Heart left ventricle (tissue), 16 donors: ENCODE measurements at regions not wholly inside any gene's neighbourhood (a gene's known extent, or its start where the extent isn't known, plus 50 kb on each side); places are given as distances from the start of the nearest gene placed in this dataset.

Experiments
- ATAC-seq, 4 donors: fragments of 200-7000 bp; cut with Tn5 transposase; one replicate each; pipeline ENCODE4 v1.9.1; 2020 to 2022; ENCODE audit warnings: moderate library complexity in 4 of 4, mild to moderate bottlenecking in 3 of 4, moderate number of reproducible peaks in 1 of 4
- DNase-seq, 5 donors: peaks; one replicate each; pipeline ENCODE4 v3.0.0-alpha.2; 2020
- H3K27ac ChIP-seq, 12 donors: fragments of 200-600 bp; sonication (generic) in 4 of 12; one replicate each; pipeline versions ENCODE4 v1.5.0 to v1.8.0; 2016 to 2022; ENCODE audit warnings: mild to moderate bottlenecking in 2 of 12
- H3K27me3 ChIP-seq, 9 donors: fragments of 200-600 bp; sonication (generic) in 2 of 9; one replicate each; pipeline versions ENCODE4 v1.5.1 to v1.8.0; 2016 to 2022; ENCODE audit warnings: mild to moderate bottlenecking in 3 of 9
- H3K36me3 ChIP-seq, 9 donors: fragments of 200-600 bp; sonication (generic) in 2 of 9; one replicate each; pipeline versions ENCODE4 v1.5.0 to v1.8.0; 2018 to 2022; ENCODE audit warnings: mild to moderate bottlenecking in 2 of 9
- H3K4me1 ChIP-seq, 12 donors: fragments of 200-600 bp; sonication (generic) in 4 of 12; one replicate each; pipeline versions ENCODE4 v1.5.0 to v1.8.0; 2016 to 2022; ENCODE audit warnings: mild to moderate bottlenecking in 3 of 12
- H3K4me3 ChIP-seq, 12 donors: fragments of 200-600 bp; sonication (generic) in 4 of 12; one replicate each; pipeline versions ENCODE4 v1.5.0 to v1.8.0; 2017 to 2022; ENCODE audit warnings: mild to moderate bottlenecking in 9 of 12, moderate library complexity in 4 of 12
- H3K9me3 ChIP-seq, 12 donors: fragments of 200-600 bp; sonication (generic) in 4 of 12; one replicate each; pipeline versions ENCODE4 v1.5.0 to v1.8.0; 2016 to 2022; ENCODE audit warnings: mild to moderate bottlenecking in 1 of 12
- CTCF ChIP-seq, 12 donors: fragments of 200-600 bp; sonication (generic) in 4 of 12; IDR thresholded peaks; one replicate each; pipeline versions ENCODE4 v1.5.0 to v1.8.0; 2018 to 2022; ENCODE audit warnings: antibody characterized with exemption in 12 of 12, mild to moderate bottlenecking in 5 of 12
- POLR2A ChIP-seq, 2 donors: fragments of 450-650 bp; IDR thresholded peaks; one replicate each; pipeline ENCODE4 v1.6.1; 2017; ENCODE audit warnings: antibody characterized with exemption in 2 of 2, mild to moderate bottlenecking in 2 of 2, moderate library complexity in 2 of 2
- WGBS, 4 donors: extraction: QIAGEN DNeasy Blood & Tissue Kit in 2 of 4; methylation state at CpG; one replicate each; pipeline versions ENCODE4 v1.1.5 to v1.1.7; 2013 to 2018; 5-methylcytosine and 5-hydroxymethylcytosine counted together
- intact Hi-C, 10 donors: fragments of 100-400 bp; cut with DNase I; formaldehyde crosslinking; loops; one replicate each; pipeline versions ENCODE4 v1.11.1 to v1.14.2; 2022
- donor health status: ischemic (EF 13 %, LVEDD 7.1; RV severe dilation, severe dysfunction).
- donor health status: healthy with polysubstance abuse.
- donor health status: DM: no; HTN: yes; CAD: no.
- donor health status: DM: no; HTN: no; CAD: no.
- donor health status: ischemic (EF 25% LVEDD 6.9; RV normal size, moderate dysfunction).
- donor health status: ischemic (EF 25% LVEDD 5.7; RV mildly dilated, moderate dysfunction).
- donor health status: healthy.
- donor health status: DM: yes; HTN: yes; CAD: no.
- donor health status: ischemic (EF 35%, LVEDD 5.7; RV mildly dilated, moderate dysfunction).
- donor health status: nonischemic (EF 11% LVEDD 7.7; RV severe dilation, severe dysfunction).
- donor health status: DM: yes; HTN: yes; CAD: no.
- donor health status: PGD.
- donor health status: ischemic (EF 29% LVEDD 5.4; RV normal size, mild dysfunction).
- donor health status: nonischemic (EF 23%, LVEDD 6.1; RV moderate dilation, normal function).

DNA sequence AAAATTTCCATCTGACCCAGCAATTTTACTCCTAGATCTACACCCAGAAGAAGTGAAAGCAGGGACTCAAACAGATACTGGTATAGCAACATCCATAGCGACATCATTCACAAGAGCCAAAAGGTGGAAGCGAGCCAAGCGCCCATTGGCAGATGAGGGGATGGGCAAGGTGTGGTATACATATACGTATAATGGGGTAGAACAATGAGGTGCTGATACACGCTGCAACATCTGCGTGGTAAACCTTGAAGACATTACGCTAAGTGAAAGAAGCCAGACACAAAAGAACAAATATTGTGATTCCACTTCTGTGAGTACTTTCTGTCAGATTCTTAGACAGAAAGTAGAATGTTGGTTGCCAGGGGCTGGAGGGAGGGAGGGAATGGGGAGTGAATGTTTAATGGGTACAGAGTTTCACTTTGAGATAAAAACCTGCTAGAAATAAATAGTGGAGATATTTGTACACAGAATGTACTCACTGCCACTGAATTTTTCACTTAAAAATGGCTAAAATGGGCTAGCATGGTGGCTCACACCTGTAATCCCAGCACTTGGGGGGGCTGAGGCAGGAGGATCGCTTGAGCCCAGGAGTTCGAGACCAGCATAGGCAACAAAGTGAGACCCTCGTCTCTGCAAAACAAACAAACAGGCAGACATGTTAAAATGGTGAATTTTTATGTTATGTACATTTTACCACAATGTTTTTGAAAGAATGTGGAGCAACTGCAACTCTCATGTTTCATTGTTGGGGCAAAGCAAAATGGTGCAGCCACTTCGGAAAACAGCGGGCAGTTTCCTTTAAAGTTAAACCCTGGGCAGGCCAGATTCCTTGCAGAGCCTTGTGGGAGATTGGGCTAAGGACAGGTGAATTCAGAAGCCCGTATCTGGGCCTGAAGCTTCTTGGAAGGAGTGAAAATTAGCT is 103.4 kb upstream of the MYCN start:
- H3K4me1 ChIP-seq, result no peaks in the 10 kb centered on the region
- H3K4me3 ChIP-seq, result no peak overlapping the region
- ATAC-seq, result no peak
- TF ChIP-seq CTCF (IDR thresholded peaks at IDR 0.05) (no peak), POLR2A (IDR thresholded peaks at IDR 0.05) (no peak)
- no peaks in the 10 kb centered on the region for H3K9me3 ChIP-seq
- no peak for DNase-seq
- 94 to 96% (median 95%) methylated on average over 13 of the region's 13 CpGs for WGBS, 4 donors
- H3K36me3 ChIP-seq, result no peaks in the 10 kb centered on the region
- H3K27ac ChIP-seq, result no peak overlapping the region
- intact Hi-C loops, result no loop called here
- H3K27me3 ChIP-seq, result no peaks in the 10 kb centered on the region

DNA sequence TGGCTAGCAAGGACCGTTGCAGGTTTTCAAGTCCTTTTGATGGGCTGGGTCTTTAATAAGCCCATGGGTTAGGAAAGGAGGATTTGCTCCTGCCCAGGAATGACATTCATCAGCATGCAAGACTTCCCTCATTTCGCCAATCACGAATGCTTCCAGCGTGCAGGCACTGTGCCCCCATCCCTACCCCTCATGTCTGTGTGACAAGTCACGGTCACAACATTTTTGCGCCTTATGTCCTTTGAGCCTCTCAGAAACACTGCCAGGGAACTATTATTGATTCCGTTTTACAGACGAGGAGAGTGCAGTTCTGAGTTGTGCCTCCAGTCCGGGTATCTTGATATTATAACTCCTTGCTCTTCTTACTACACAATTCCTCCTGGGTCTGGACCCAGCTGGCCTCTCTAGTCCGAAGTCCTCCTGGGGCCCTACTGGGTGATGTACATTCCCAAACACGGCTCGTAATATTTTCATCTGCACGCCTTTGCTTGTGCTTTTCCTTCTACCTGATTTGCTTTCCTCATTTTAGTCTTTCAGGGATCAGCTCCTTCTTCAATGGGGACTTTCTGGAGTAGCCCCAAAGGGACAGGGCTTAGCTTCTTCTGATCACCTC is 101.8 kb upstream of the MYCN start:
- intact Hi-C loops, result no loop called here

DNA sequence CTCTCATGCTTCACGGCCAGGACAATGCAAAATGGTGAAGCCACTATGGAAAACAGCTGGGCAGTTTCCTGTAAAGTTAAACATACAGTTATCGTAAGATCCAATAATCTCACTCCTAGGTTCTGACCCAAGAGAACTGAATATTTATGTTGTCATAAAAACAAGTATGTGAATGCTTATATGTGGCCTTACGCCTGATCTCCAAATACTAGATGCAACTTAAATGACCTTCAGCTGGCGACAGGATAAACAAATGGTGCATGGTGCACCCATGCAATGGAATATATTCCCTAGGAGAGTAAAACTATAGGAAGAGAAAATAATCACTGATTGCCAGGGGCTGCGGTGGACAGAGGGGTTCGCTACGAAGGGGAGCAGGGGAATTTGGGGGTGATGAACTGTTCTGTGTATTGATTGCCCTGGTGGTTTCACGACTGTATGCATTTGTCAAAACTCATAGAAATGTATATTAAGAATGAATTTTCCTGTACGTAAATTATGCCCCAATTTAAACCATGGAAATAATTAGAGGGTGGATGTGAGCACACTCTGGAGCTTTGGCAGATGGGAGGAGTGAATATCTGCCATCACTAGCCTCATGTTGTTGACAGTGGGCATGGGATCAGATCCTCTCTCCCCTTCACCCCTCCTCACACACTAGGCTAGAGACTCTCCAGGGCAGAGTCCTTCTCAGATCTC is 100.8 kb upstream of the MYCN start:
- no peaks in the 10 kb centered on the region for H3K9me3 ChIP-seq

More for the DNA sequence above, 101.8 kb upstream of the MYCN start:
- no peak overlapping the region for H3K27ac ChIP-seq
- H3K27me3 ChIP-seq, result no peaks in the 10 kb centered on the region
- WGBS, 4 donors, result 93 to 94% (median 94%) methylated on average over 13 of the region's 13 CpGs
- no peak for TF ChIP-seq CTCF (IDR thresholded peaks at IDR 0.05)
- TF ChIP-seq POLR2A (IDR thresholded peaks at IDR 0.05), result no peak
- no peak for ATAC-seq
- no peaks in the 10 kb centered on the region for H3K9me3 ChIP-seq
- no peaks in the 10 kb centered on the region for H3K36me3 ChIP-seq
- H3K4me1 ChIP-seq, result no peaks in the 10 kb centered on the region
- no peak for DNase-seq
- H3K4me3 ChIP-seq, result no peak overlapping the region

More for the DNA sequence above, 100.8 kb upstream of the MYCN start:
- Histone ChIP-seq H3K36me3 (no peaks in the 10 kb centered on the region), H3K27me3 (no peaks in the 10 kb centered on the region), H3K4me1 (peaks cover 0 to 3% (median 0%) of the 10 kb centered on the region in 12 donors), H3K27ac (no peak overlapping the region), H3K4me3 (no peak overlapping the region)
- ATAC-seq (no peak), DNase-seq (no peak)
- intact Hi-C loops, result no loop called here
- no peak for TF ChIP-seq POLR2A (IDR thresholded peaks at IDR 0.05)
- no peak for TF ChIP-seq CTCF (IDR thresholded peaks at IDR 0.05)
- WGBS, 4 donors, result 87 to 95% (median 89%) methylated on average over 9 of the region's 9 CpGs
